Lung (tissue), 11 donors: ENCODE measurements at regions not wholly inside any gene's neighbourhood (a gene's known extent, or its start where the extent isn't known, plus 50 kb on each side); places are given as distances from the start of the nearest gene placed in this dataset.

ENCODE experiments used
- ATAC-seq: fragments of 200-7000 bp; cut with Tn5 transposase; one replicate; pipeline ENCODE4 v1.9.1; 2020; ENCODE audit warnings: moderate number of reproducible peaks; ENCODE audit not compliant: insufficient read depth, low FRiP score
- DNase-seq, 3 donors: peaks; one replicate each; pipeline ENCODE4 v3.0.0-alpha.2; 2013 to 2017
- H3K27ac ChIP-seq, 2 donors: one replicate each; pipeline ENCODE4 v1.5.1; 2013; ENCODE audit warnings: mild to moderate bottlenecking in 2 of 2, moderate library complexity in 2 of 2, control low read depth in 1 of 2, inconsistent platforms in 1 of 2, low read depth in 1 of 2, low read length in 1 of 2
- H3K27me3 ChIP-seq, 3 donors: one replicate each; pipeline ENCODE4 v1.5.1; 2013; ENCODE audit warnings: low read length in 2 of 3; ENCODE audit not compliant: control insufficient read depth in 3 of 3, insufficient read depth in 3 of 3
- H3K36me3 ChIP-seq, 4 donors: one replicate each; pipeline ENCODE4 v1.5.1; 2013; ENCODE audit warnings: low read length in 4 of 4, mild to moderate bottlenecking in 1 of 4, moderate library complexity in 1 of 4; ENCODE audit not compliant: control insufficient read depth in 4 of 4, insufficient read depth in 4 of 4
- H3K4me1 ChIP-seq, 5 donors: one replicate each; pipeline ENCODE4 v1.5.1; 2013; ENCODE audit warnings: low read length in 5 of 5, mild to moderate bottlenecking in 2 of 5, moderate library complexity in 1 of 5; ENCODE audit not compliant: control insufficient read depth in 5 of 5, insufficient read depth in 5 of 5
- H3K4me3 ChIP-seq: one replicate; pipeline ENCODE4 v1.5.1; 2013; ENCODE audit warnings: mild to moderate bottlenecking, control low read depth, moderate library complexity
- H3K9ac ChIP-seq, 2 donors: one replicate each; pipeline ENCODE4 v1.5.1; 2013; ENCODE audit warnings: low read length in 2 of 2, control low read depth in 1 of 2; ENCODE audit not compliant: insufficient read depth in 1 of 2
- H3K9me3 ChIP-seq, 4 donors: one replicate each; pipeline ENCODE4 v1.5.1; 2013; ENCODE audit warnings: low read length in 3 of 4, mild to moderate bottlenecking in 1 of 4, moderate library complexity in 1 of 4; ENCODE audit not compliant: control insufficient read depth in 4 of 4, insufficient read depth in 3 of 4
- CTCF ChIP-seq: IDR thresholded peaks from 2 replicates; pipeline ENCODE4 v1.5.1; 2012; ENCODE audit warnings: mild to moderate bottlenecking; ENCODE audit errors: control extremely low read depth, extremely low read depth
- WGBS, 2 donors: extraction: QIAGEN DNeasy Blood & Tissue Kit; methylation state at CpG; one replicate each; pipeline ENCODE4 v1.1.7; 2013; 5-methylcytosine and 5-hydroxymethylcytosine counted together
- donor health status: control.
- donor health status: control.
- donor health status: Bipolar disorder and iron deficiency.
- donor health status: healthy.
- donor health status: DM: yes; HTN: yes; CAD: no.

- DNase-seq (no peak), ATAC-seq (no peak)
- H3K4me3 ChIP-seq = no peak overlapping the region
- H3K36me3 ChIP-seq = no peaks in the 10 kb centered on the region
- no peak overlapping the region for H3K27ac ChIP-seq
- no peak for TF ChIP-seq CTCF
- H3K27me3 ChIP-seq = no peaks in the 10 kb centered on the region
- WGBS, 2 donors = 92 to 98% methylated on average over 2 of the region's 2 CpGs
- no peaks in the 10 kb centered on the region for H3K4me1 ChIP-seq
- peaks cover 0 to 5% (median 1%) of the 10 kb centered on the region in 4 donors for H3K9me3 ChIP-seq
- H3K9ac ChIP-seq = no peak overlapping the region
Observed at GRCh38 chr20:4306206-4306605, 57.1 kb upstream of the ADRA1D start.

DNA sequence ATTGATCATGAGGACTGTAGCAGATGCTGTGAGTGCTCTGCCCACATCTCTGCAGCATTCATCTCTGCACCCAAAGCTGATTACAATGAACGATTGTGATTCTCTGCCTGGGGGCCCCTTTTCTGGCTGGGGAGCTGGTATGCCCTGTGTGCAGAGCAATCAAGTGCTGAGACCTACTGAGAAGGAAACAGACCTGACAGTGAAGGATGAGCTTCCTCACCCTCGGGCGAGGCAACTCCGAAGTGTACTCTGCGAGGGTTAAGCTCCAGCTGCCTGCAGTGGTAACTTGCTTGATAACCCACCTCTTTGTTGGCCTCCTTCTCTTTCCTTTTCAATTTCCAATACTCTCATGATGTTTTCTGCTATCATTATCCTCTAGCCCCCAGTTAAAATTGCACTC, 56.0 kb upstream of the ADRA1D start:
- H3K27ac ChIP-seq = no peak overlapping the region
- peaks cover 0 to 4% (median 0%) of the 10 kb centered on the region in 5 donors for H3K4me1 ChIP-seq
- no peak for ATAC-seq
- H3K9me3 ChIP-seq = no peaks in the 10 kb centered on the region
- no peak for TF ChIP-seq CTCF
- H3K27me3 ChIP-seq = no peaks in the 10 kb centered on the region
- no peaks in the 10 kb centered on the region for H3K36me3 ChIP-seq
- no peak overlapping the region for H3K9ac ChIP-seq
- no peak overlapping the region for H3K4me3 ChIP-seq
- 47 to 67% methylated on average over 5 of the region's 5 CpGs for WGBS, 2 donors
- DNase-seq = no peak

DNA sequence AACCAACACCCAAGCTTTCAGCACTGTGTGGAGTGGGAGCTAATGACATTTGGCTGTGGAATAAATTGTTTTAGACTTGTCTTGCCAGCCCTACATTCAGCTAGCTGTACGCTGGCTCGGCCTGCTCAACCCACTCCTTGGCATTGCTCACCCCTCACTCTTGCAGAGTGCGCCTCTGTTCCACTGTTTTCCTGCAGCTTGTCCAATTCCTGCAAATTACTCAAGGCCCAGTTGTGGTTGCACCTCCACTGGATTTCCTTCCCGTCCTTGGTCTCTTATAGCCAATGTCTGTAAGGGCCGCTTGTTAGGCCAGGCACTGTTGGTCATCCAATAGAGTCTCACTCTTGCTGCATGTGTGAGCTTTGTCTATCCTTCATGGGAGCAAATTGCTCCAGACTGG, 55.5 kb upstream of the ADRA1D start:
- WGBS, 2 donors = 88 to 94% methylated on average over 5 of the region's 5 CpGs
- H3K9me3 ChIP-seq = no peaks in the 10 kb centered on the region
- ATAC-seq = no peak
- H3K9ac ChIP-seq = no peak overlapping the region
- no peak for DNase-seq
- H3K4me1 ChIP-seq = peaks cover 0 to 8% (median 0%) of the 10 kb centered on the region in 5 donors
- no peaks in the 10 kb centered on the region for H3K36me3 ChIP-seq
- H3K4me3 ChIP-seq = no peak overlapping the region
- H3K27ac ChIP-seq = no peak overlapping the region
- H3K27me3 ChIP-seq = no peaks in the 10 kb centered on the region
- no peak for TF ChIP-seq CTCF

DNA sequence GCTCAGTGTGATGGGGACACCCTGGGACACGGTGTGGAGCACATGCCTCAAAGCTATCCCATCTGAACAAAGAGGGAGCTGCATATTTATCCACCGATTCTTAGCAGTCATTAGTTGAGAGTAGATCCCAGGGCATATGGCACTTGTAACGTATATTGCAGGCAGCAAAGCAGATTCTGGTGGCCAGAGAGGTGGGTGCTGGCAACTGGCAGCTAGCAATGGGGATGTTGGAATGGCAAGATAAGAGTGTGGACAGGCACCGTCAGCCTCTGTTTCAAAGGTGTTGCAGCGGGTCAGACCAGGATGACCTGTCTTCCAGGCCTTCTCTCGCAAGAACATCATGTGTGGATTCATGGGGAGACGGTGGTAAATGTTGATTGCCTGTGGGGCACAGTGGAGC, 54.0 kb upstream of the ADRA1D start:
- H3K4me3 ChIP-seq = no peak overlapping the region
- WGBS, 2 donors = 88 to 89% methylated on average over 7 of the region's 7 CpGs
- no peak for DNase-seq
- ATAC-seq = no peak
- H3K9ac ChIP-seq = no peak overlapping the region
- H3K36me3 ChIP-seq = no peaks in the 10 kb centered on the region
- H3K4me1 ChIP-seq = peaks cover 0 to 19% (median 0%) of the 10 kb centered on the region in 5 donors
- no peak overlapping the region for H3K27ac ChIP-seq
- no peaks in the 10 kb centered on the region for H3K27me3 ChIP-seq
- no peak for TF ChIP-seq CTCF
- H3K9me3 ChIP-seq = no peaks in the 10 kb centered on the region
